Panc1 (cell line): ENCODE measurements at regions not wholly inside any gene's neighbourhood (a gene's known extent, or its start where the extent isn't known, plus 50 kb on each side); places are given as distances from the start of the nearest gene placed in this dataset.

Experiments used
- ATAC-seq: fragments of 200-7000 bp; cut with Tn5 transposase; 2 replicates; pipeline ENCODE4 v1.9.1; 2020; ENCODE audit warnings: mild to moderate bottlenecking, moderate library complexity
- BruUV-seq: library from RNA; stranded (reverse); fragments of 400-500 nt; replicated peaks from 2 replicates; lab custom pipeline; 2021; lab: Mats Ljungman, UMichigan
- CTCF ChIA-PET: fragments of 300-600 bp; sonication (Branson Sonifier 250); formaldehyde crosslinking; loops from one replicate; lab custom pipeline; 2022; ENCODE audit warnings: antibody characterized with exemption; lab: Charles Lee
- POLR2A ChIA-PET: fragments of 300-600 bp; sonication (Branson Sonifier 250); formaldehyde crosslinking; loops from one replicate; lab custom pipeline; 2022; ENCODE audit warnings: antibody characterized with exemption; lab: Charles Lee
- DNase-seq: peaks from one replicate; pipeline ENCODE4 v3.0.0-alpha.2; 2010; ENCODE audit warnings: low read depth, low spot score
- H3K27ac ChIP-seq: 2 replicates; pipeline ENCODE4 v1.5.1; 2011; ENCODE audit warnings: mild to moderate bottlenecking, low read length, inconsistent platforms
- H3K27me3 ChIP-seq: fragments of 200-500 bp; sonication (Bioruptor generic); 2 replicates; pipeline ENCODE4 v1.6.0; 2014; ENCODE audit warnings: low read length, inconsistent platforms; ENCODE audit not compliant: control insufficient read depth, insufficient read depth
- H3K36me3 ChIP-seq: fragments of 200-500 bp; sonication (Bioruptor generic); 2 replicates; pipeline ENCODE4 v1.5.1; 2014; ENCODE audit warnings: inconsistent platforms, mild to moderate bottlenecking, low read length, moderate library complexity; ENCODE audit not compliant: control insufficient read depth, insufficient read depth
- H3K4me1 ChIP-seq: 2 replicates; pipeline ENCODE4 v1.5.1; 2011; ENCODE audit warnings: inconsistent platforms, mild to moderate bottlenecking, low read length, moderate library complexity; ENCODE audit not compliant: control insufficient read depth, insufficient read depth
- H3K4me3 ChIP-seq, 2 experiments: 2 replicates each; pipeline ENCODE4 v1.5.1; 2011 to 2012; ENCODE audit warnings: low read depth in 2 of 2, low read length in 2 of 2, mild to moderate bottlenecking in 2 of 2, inconsistent platforms in 1 of 2, moderate library complexity in 1 of 2
- H3K9me3 ChIP-seq: fragments of 200-500 bp; sonication (Bioruptor generic); 2 replicates; pipeline ENCODE4 v1.5.1; 2014; ENCODE audit warnings: low read depth, mild to moderate bottlenecking, inconsistent platforms, low read length, moderate library complexity; ENCODE audit not compliant: control insufficient read depth, insufficient read depth
- CTCF ChIP-seq: fragments of 450-650 bp; IDR thresholded peaks from 2 replicates; pipeline ENCODE4 v1.5.1; 2017; ENCODE audit warnings: mild to moderate bottlenecking
- POLR2AphosphoS5 ChIP-seq: IDR thresholded peaks from 2 replicates; pipeline ENCODE4 v1.6.1; 2012; ENCODE audit warnings: mild to moderate bottlenecking, low read depth, low read length, moderate library complexity
- REST ChIP-seq, 2 experiments: IDR thresholded peaks; 2 replicates each; pipeline ENCODE4 v1.6.1; 2011 to 2012; ENCODE audit warnings: low read depth in 2 of 2, control low read depth in 1 of 2, low read length in 1 of 2, mild to moderate bottlenecking in 1 of 2, moderate library complexity in 1 of 2; ENCODE audit not compliant: insufficient read depth in 1 of 2
- SIN3A ChIP-seq: IDR thresholded peaks from 2 replicates; pipeline ENCODE4 v1.6.1; 2012; ENCODE audit warnings: low read depth, mild to moderate bottlenecking, low read length, moderate library complexity, borderline replicate concordance; ENCODE audit not compliant: insufficient read depth
- TCF7L2 ChIP-seq: IDR thresholded peaks from 2 replicates; pipeline ENCODE4 v1.6.1; 2011; ENCODE audit warnings: mild to moderate bottlenecking, low read depth, low read length, inconsistent platforms
- in situ Hi-C: cut with HindIII; loops from 2 replicates; pipeline ENCODE4 v1.10.0; 2016; ENCODE audit warnings: low sequenced_read_pairs, low pct_unique_long_range_greater_than_20kb
- intact Hi-C: fragments of 100-400 bp; cut with micrococcal nuclease; formaldehyde crosslinking; loops from one replicate; pipeline ENCODE4 v1.10.0; 2022; ENCODE audit not compliant: unreplicated experiment

DNA sequence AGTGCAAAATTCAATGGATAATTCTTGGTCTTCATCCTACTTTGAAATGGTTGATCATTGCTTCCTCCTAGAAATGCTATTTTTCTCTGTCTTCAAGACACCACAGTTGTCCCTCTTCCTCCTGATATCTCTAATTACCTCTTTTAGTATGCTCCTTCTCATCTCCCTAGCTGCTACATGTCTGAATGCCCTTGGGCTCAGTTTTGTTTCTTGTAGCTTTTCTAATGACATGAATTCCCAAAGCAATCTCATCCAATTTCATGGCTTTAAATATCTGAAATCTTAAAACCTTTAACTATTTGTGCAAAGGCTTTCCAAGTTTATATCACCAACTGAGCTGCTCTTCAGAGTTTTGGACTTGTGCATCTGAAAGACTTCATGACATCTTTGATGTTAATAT is 120.2 kb upstream of the RGS17 start:
- TF ChIP-seq TCF7L2 (no peak), CTCF (no peak), REST (IDR thresholded peaks at IDR 0.05; ENCODE audit: insufficient read depth in 1 of 2, low read depth in 2 of 2, low read length in 1 of 2) (no peak)
- in situ Hi-C loops (no loop called here), intact Hi-C loops (no loop called here)
- DNase-seq (no peak), ATAC-seq (no peak)
- Histone ChIP-seq H3K4me1 (no peaks in the 10 kb centered on the region), H3K4me3 (no peak overlapping the region), H3K36me3 (no peaks in the 10 kb centered on the region; the same call in 1 of the 2 replicates), H3K27ac (no peak overlapping the region), H3K9me3 (no peaks in the 10 kb centered on the region), H3K27me3 (no peaks in the 10 kb centered on the region; the same call in 1 of the 2 replicates)
- no TSS peak for BruUV-seq
- POLR2A ChIA-PET, result no interaction called here
- CTCF ChIA-PET, result no interaction called here

GRCh38 chr6:153237670-153238069 is 106.6 kb upstream of the RGS17 start:
- ChIA-PET CTCF (no interaction called here), POLR2A (no interaction called here)
- no TSS peak for BruUV-seq
- no peak overlapping the region for H3K27ac ChIP-seq
- TF ChIP-seq SIN3A (no peak), TCF7L2 (no peak), CTCF (no peak), POLR2AphosphoS5 (no peak), REST (IDR thresholded peaks at IDR 0.05; ENCODE audit: insufficient read depth in 1 of 2, low read depth in 2 of 2, low read length in 1 of 2) (no peak)
- DNase-seq (no peak), ATAC-seq (no peak)
- intact Hi-C loops (loop anchor here (10.0 kb wide), 1 partner anchor 203 kb away; no protein-coding TSS in a partner anchor), in situ Hi-C loops (no loop called here)
- H3K4me3 ChIP-seq, result no peak overlapping the region
- H3K9me3 ChIP-seq, result no peaks in the 10 kb centered on the region
- H3K4me1 ChIP-seq, result no peaks in the 10 kb centered on the region
- H3K36me3 ChIP-seq, result no peaks in the 10 kb centered on the region; the same call in 1 of the 2 replicates
- no peaks in the 10 kb centered on the region for H3K27me3 ChIP-seq
